ENCODE measurements at regions not wholly inside any gene's neighbourhood (a gene's known extent, or its start where the extent isn't known, plus 50 kb on each side); places are given as distances from the start of the nearest gene placed in this dataset.

DNA sequence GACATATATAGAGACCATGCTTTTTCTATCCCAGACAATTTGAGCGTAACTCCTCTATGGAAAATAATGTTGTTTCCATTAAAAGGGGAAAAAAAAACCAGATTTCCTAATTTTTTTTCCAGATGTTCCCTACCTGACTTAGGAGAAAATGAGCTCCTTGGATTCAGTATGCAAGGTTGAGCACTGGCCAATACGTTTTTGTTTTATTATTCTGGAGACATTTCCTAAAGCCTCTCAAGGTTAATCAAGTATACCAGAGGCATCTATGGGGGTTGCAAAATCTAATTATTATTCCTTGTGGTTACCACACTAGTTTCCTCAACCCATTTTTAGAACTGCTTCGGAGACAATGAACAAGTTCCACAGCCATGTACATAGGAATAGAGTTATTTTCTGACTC lies 291.3 kb downstream of the SLC16A7 start:
- Mint-ChIP-seq H3K4me1 (ENCODE audit: low read depth) (no peaks in the 10 kb centered on the region), H3K27me3 (ENCODE audit: low read depth) (no peaks in the 10 kb centered on the region), H3K36me3 (ENCODE audit: insufficient read depth) (no peaks in the 10 kb centered on the region), H3K9me3 (no peaks in the 10 kb centered on the region), H3K4me3 (no peak overlapping the region)
- ATAC-seq, result no peak
- DNase-seq, result no peak

DNA sequence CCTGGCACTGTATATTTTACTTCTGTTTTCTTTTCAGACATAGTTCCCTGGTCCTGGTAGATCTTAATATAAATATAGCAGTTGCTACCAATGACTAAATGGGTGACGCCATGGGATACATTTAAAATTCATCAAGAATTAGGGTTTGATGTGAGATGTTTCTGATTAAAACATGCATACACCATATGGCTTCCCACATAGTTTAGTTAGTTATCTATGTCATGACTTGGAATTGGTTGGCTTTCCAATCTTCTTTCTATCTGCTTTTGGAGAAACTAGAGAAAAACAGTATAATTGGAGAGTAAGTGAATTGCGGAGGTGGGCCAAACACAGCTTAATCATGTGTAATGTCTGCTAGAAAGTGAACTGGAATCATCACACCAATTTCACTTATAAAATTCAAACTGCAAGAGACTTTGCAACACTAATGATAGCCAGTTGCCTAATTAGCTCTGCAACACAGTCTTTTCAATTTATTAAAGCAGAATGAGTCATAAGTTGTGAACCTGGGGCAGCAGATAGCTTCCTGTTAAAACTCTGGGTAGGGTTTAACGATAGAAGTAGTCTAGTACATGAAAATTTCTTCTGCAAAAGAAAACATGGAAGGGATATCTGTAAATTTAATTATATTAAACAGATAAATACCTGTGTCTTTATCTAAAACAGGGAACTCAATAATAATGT lies 295.2 kb downstream of the SLC16A7 start:
- no peak for DNase-seq
- Mint-ChIP-seq H3K27me3 (ENCODE audit: low read depth) (no peaks in the 10 kb centered on the region), H3K4me3 (no peak overlapping the region), H3K36me3 (ENCODE audit: insufficient read depth) (no peaks in the 10 kb centered on the region), H3K9me3 (no peaks in the 10 kb centered on the region), H3K4me1 (ENCODE audit: low read depth) (no peaks in the 10 kb centered on the region)
- ATAC-seq, result no peak

DNA sequence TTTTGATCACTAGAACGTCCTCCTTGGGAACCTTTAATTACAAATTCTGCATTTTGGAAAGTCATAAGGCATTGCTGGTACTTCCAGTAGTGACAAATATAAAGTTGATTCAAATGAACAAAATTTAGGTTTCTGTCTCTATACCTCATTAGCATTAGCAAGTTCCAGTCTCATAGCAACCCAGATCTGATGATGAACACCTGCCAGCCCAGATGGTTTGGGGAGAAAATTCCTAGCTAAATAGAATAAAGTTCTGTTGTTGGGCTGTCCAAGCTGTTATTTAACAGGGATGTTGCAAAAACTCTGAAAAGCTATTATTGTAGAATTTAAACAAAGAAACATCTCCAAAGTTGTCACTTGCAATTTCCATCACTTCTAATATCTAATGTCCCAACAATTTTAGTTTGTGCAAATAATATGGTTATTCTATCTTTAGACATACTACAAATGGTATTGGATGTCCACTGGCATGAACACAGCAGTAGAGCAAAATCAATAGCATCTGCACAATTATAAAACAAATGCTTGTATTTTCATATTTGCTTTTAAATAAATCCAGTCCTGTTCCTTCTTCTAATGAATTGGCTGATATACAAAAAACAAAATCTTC lies 299.4 kb downstream of the SLC16A7 start:
- DNase-seq (no peak), ATAC-seq (no peak)
- no peaks in the 10 kb centered on the region for H3K36me3 Mint-ChIP-seq (ENCODE audit: insufficient read depth)
- no peaks in the 10 kb centered on the region for H3K4me1 Mint-ChIP-seq (ENCODE audit: low read depth)
- H3K4me3 Mint-ChIP-seq, result no peak overlapping the region
- H3K27me3 Mint-ChIP-seq (ENCODE audit: low read depth), result no peaks in the 10 kb centered on the region
- no peaks in the 10 kb centered on the region for H3K9me3 Mint-ChIP-seq

DNA sequence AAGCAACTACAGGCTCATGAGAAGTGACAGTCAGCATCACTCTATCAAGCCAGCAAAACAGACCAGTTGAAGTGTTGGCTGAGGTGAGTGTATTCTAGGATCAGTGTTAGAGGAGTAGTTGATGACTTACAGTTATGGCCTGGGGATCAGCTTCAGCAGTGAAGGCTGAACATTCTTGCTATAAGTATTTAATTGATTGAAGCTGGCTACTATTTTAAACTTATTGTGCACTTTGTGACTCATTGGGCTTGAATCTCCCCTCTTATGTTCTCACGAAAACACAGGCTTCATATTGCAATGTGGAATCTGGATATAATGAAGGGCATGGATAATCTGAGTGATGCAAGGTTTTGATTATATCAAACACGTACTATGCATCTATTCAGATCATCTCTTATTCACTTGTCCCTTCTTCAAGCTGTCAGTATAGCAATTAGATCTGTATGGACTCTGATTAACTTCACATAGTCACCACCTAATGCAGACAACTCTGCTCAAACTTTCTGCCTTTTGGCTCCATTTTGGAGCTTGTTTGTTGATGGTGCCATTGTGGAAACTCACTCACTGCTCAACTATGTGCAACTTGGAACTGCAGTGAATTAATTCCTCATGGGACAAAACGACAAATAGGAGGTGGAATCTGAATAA lies 309.2 kb downstream of the SLC16A7 start:
- no peaks in the 10 kb centered on the region for H3K4me1 Mint-ChIP-seq (ENCODE audit: low read depth)
- ATAC-seq (no peak), DNase-seq (no peak)
- no peaks in the 10 kb centered on the region for H3K36me3 Mint-ChIP-seq (ENCODE audit: insufficient read depth)
- peaks cover 6% of the 10 kb centered on the region for H3K9me3 Mint-ChIP-seq
- H3K27me3 Mint-ChIP-seq (ENCODE audit: low read depth), result no peaks in the 10 kb centered on the region
- H3K4me3 Mint-ChIP-seq, result no peak overlapping the region

DNA sequence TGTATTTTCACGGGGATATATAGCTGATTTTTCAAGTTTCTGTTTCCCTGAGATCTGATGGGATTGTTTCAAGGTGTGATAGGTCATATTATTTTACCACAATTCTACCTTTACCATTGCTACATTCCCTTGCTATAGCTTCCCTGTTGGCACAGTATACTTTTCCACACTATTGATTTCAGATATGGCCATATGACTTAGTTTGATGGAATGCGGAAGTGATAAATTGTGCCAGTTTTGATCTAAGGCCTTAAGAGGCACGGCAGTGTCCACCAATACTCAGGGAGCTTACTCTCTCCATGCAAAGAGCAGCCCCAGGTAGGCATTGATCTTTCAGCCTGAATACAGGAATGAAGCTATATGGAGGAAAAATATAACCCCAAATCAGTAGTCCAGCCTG lies 315.7 kb downstream of the SLC16A7 start:
- Mint-ChIP-seq H3K9me3 (no peaks in the 10 kb centered on the region), H3K27me3 (ENCODE audit: low read depth) (no peaks in the 10 kb centered on the region), H3K4me3 (no peak overlapping the region), H3K36me3 (ENCODE audit: insufficient read depth) (no peaks in the 10 kb centered on the region), H3K4me1 (ENCODE audit: low read depth) (no peaks in the 10 kb centered on the region)
- no peak for ATAC-seq
- DNase-seq, result no peak

DNA sequence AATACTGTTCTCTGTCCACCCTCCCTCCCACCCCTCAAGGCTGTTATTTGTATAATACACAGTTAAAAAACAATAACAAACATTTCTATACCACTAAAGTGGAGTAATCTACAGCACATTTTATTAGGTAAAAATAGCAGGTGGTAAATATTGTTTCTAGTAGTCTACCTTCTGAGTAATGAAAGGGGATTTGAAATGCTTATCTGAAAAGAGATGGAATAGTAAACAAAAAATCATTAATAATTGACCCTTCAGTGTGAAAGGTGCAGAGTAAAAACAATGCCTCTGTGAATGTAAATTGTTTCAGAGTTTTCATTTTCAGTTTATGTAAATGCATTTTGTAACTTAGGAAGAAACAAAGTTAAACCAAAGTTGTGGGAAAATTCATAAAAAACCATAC lies 321.2 kb downstream of the SLC16A7 start:
- ATAC-seq, result no peak
- H3K9me3 Mint-ChIP-seq, result peaks cover 3% of the 10 kb centered on the region

DNA sequence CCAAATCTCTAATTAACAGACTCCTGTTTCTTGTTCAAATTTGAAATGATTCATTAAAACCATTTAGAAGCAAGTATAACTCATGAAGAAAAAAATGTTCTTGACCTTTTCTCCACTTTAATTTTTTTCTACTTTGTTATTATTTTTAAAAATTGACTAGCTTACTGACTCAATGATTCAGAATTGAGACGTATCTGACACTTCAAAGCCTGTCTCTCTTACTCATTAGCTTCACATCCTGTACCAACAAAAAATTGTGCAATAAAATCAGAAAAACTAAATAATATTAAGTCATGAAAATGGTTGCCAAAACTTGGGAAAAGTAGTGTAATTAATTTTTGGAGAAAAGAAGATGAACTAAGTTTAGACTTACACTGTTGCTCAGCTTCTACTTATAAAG lies 331.2 kb downstream of the SLC16A7 start:
- H3K9me3 Mint-ChIP-seq, result no peaks in the 10 kb centered on the region

More for the DNA sequence above, 321.2 kb downstream of the SLC16A7 start:
- no peaks in the 10 kb centered on the region for H3K36me3 Mint-ChIP-seq (ENCODE audit: insufficient read depth)
- H3K27me3 Mint-ChIP-seq (ENCODE audit: low read depth), result no peaks in the 10 kb centered on the region
- no peak overlapping the region for H3K4me3 Mint-ChIP-seq
- H3K4me1 Mint-ChIP-seq (ENCODE audit: low read depth), result no peaks in the 10 kb centered on the region
- no peak for DNase-seq

DNA sequence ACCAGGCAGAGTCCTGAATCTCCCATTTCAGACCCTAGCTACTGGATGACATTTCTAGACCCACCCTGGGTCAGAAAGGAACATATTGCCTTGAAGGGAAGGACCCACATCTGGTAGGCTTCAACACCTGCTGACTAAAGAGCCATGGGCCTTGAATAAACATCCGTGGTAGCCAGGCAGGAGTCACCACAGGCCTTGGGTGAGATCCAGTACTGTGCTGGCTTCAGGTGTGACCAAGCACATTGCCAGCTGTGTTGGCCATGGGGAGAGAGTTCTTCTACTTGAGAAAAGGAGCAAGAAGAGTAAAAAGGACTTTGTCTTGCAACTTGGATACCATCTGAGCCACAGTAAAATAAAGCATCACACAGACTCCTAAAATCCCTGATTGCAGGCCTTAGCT lies 332.6 kb downstream of the SLC16A7 start:
- Mint-ChIP-seq H3K27me3 (ENCODE audit: low read depth) (no peaks in the 10 kb centered on the region), H3K9me3 (no peaks in the 10 kb centered on the region), H3K4me1 (ENCODE audit: low read depth) (no peaks in the 10 kb centered on the region), H3K4me3 (no peak overlapping the region), H3K36me3 (ENCODE audit: insufficient read depth) (no peaks in the 10 kb centered on the region)
- no peak for ATAC-seq
- DNase-seq, result no peak

More for the DNA sequence above, 331.2 kb downstream of the SLC16A7 start:
- Mint-ChIP-seq H3K27me3 (ENCODE audit: low read depth) (no peaks in the 10 kb centered on the region), H3K36me3 (ENCODE audit: insufficient read depth) (no peaks in the 10 kb centered on the region), H3K4me3 (no peak overlapping the region), H3K4me1 (ENCODE audit: low read depth) (no peaks in the 10 kb centered on the region)
- DNase-seq (no peak), ATAC-seq (no peak)

DNA sequence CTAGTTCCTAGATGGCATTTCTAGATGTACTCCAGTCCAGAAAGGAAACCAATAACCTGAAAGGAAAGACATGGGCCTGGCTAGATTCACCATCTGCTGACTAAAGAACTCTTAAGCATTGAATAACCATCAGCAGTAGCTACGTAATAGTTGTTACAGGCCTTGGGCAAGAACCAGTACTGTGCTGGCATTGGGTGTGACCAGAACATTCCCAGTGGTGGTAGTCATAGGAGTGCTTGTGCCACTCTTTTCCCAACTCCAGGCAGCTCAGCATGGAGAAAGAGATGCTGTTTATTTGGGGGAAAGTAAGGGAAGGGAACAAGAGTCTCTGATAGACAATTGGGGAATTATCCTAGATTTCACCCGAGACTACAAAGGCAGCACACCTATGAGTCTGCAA lies 333.3 kb downstream of the SLC16A7 start:
- no peaks in the 10 kb centered on the region for H3K27me3 Mint-ChIP-seq (ENCODE audit: low read depth)
- H3K36me3 Mint-ChIP-seq (ENCODE audit: insufficient read depth), result no peaks in the 10 kb centered on the region

DNA sequence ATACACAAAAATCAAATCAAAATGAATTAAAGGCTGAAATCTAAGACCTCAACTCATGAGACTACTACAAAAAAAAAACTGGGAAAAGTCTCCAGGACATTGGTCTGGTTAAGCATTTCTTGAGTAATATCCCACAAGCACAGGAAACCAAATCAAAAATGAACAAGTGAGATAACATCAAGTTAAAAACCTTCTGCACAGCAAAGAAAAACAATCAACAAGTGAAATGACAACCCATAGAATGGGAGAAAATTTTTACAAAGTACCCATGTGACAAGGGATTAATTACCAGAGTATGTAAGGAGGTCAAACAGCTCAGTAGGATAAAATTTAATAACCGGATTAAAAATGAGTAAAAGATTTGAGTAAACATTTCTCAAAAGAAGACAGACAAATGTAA lies 338.7 kb downstream of the SLC16A7 start:
- no peak overlapping the region for H3K4me3 Mint-ChIP-seq
- no peaks in the 10 kb centered on the region for H3K4me1 Mint-ChIP-seq (ENCODE audit: low read depth)
- DNase-seq, result no peak
- no peak for ATAC-seq
- H3K27me3 Mint-ChIP-seq (ENCODE audit: low read depth), result no peaks in the 10 kb centered on the region
- no peaks in the 10 kb centered on the region for H3K36me3 Mint-ChIP-seq (ENCODE audit: insufficient read depth)
- H3K9me3 Mint-ChIP-seq, result peaks cover 3% of the 10 kb centered on the region

More for the DNA sequence above, 333.3 kb downstream of the SLC16A7 start:
- ATAC-seq (no peak), DNase-seq (no peak)
- Mint-ChIP-seq H3K9me3 (no peaks in the 10 kb centered on the region), H3K4me1 (ENCODE audit: low read depth) (no peaks in the 10 kb centered on the region), H3K4me3 (no peak overlapping the region)

DNA sequence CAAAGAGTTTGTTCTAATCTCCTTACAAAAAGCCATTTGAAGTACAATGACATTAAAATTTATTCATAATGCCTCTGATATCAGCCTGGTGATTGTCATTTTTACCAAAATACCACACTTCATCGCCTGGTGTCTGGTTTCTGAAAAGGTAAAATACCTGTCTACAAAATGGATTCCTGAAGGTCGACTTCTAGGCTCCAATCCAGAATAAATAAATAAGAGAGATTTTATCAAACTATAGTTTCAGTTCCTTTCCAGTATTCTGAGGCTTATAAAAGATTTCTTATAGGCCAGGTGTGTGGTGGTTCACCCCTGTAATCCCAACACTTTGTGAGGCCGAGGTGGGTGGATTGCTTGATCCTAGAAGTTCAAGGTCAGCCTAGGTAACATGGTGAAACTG lies 340.7 kb downstream of the SLC16A7 start:
- no peak for ATAC-seq
- no peaks in the 10 kb centered on the region for H3K27me3 Mint-ChIP-seq (ENCODE audit: low read depth)
- H3K9me3 Mint-ChIP-seq, result peaks cover 3% of the 10 kb centered on the region
- H3K36me3 Mint-ChIP-seq (ENCODE audit: insufficient read depth), result no peaks in the 10 kb centered on the region
- no peak overlapping the region for H3K4me3 Mint-ChIP-seq
- DNase-seq, result no peak
- no peaks in the 10 kb centered on the region for H3K4me1 Mint-ChIP-seq (ENCODE audit: low read depth)

DNA sequence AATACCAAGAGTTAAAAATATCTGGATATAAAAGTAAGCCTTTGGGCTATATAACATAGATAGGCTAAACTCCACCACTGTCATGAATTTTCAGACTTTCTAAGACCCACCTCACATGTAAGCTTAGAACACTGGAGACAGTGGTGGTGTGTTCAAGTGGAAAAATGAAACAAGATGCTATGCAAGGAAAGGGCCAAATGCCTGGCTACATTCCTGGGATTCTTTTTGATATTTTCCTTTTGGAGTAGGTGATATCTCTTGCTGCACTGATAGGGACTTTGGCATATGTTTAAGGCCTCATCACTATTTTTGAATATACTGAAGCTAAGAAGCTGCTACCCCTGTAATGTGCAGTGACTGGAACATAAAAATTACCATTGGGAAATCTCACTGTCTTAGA lies 341.3 kb downstream of the SLC16A7 start:
- Mint-ChIP-seq H3K4me1 (ENCODE audit: low read depth) (no peaks in the 10 kb centered on the region), H3K36me3 (ENCODE audit: insufficient read depth) (no peaks in the 10 kb centered on the region), H3K9me3 (peaks cover 3% of the 10 kb centered on the region), H3K27me3 (ENCODE audit: low read depth) (no peaks in the 10 kb centered on the region), H3K4me3 (no peak overlapping the region)
- ATAC-seq, result no peak
- no peak for DNase-seq

DNA sequence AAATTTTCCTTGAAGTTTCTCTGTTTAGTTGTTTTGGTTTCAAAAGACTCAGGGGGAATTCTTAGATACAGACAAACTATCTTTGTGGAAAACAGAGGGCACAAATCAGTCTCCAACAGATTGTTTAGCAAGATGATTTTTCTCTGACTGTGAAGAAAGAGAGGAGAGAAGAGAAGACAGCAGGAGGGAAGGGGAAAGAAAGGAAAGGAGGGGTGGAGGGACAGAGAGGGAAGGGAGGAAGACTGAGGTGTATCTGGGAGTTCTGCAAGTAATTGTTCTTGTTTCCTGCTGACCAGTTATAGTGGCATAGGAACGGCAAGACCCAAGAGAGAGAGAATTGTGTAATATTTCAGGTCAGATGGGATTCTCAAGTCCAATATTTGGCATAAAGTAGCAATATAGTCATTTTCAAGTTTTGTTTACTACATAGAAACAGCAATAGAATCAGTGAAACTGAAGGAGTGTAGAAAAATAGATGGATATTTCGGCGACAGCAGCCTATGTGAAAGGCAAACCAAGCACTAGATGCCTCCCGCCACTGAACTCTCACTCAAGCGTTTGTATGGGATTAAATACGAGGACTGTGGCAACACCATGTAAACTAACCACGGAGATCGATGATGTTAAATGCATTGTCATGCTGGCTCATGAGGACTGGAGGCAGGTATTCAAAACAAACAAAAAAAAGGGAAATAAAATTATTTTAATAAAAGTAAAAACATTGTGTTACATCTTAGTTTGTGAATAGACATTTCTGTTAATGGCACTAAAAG lies 342.5 kb downstream of the SLC16A7 start:
- no peaks in the 10 kb centered on the region for H3K27me3 Mint-ChIP-seq (ENCODE audit: low read depth)
- peaks cover 3% of the 10 kb centered on the region for H3K9me3 Mint-ChIP-seq
- no peak for DNase-seq
- H3K4me3 Mint-ChIP-seq, result no peak overlapping the region
- H3K36me3 Mint-ChIP-seq (ENCODE audit: insufficient read depth), result no peaks in the 10 kb centered on the region
- H3K4me1 Mint-ChIP-seq (ENCODE audit: low read depth), result no peaks in the 10 kb centered on the region
- no peak for ATAC-seq

DNA sequence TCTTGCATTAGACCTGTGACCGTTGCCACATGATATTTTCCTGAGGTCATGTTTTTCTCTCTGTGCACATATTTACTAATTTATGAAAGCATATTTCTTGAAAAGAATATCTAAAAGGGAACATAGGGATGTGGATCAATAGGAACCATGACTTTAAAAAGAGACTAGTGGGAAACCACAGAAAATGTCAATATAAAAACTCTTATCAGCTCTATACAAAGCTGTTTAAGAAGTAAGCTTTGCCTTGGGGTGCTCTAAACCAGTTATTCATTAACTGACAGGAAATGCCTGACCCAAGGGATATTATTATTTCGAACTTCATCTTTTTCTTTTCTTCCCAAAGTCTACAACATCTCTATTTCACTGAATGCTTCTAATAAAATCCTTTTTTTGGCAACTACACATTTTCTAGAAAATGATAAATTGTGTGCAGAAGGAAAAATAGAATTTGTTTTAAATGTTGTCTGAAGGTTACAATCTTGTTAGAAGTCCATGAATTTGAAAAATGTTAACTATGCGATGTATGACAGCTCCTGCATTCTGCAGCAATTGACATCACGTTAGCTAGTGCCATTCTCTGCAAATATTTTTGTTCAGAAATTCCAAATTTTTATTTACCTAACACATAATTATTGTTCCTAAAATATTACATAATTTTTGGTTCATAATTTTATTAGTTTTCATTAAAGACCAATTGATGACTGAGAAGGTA lies 345.0 kb downstream of the SLC16A7 start:
- no peak for DNase-seq
- no peaks in the 10 kb centered on the region for H3K36me3 Mint-ChIP-seq (ENCODE audit: insufficient read depth)
- no peak for ATAC-seq
- H3K4me1 Mint-ChIP-seq (ENCODE audit: low read depth), result no peaks in the 10 kb centered on the region
- no peaks in the 10 kb centered on the region for H3K27me3 Mint-ChIP-seq (ENCODE audit: low read depth)
- H3K4me3 Mint-ChIP-seq, result no peak overlapping the region
- H3K9me3 Mint-ChIP-seq, result no peaks in the 10 kb centered on the region

All from activated T-cell treated with anti-CD3 and anti-CD28 coated beads, Interleukin-2, amount 50 U/mL, for 4 hours (primary cell).